NCI-H1092 treated with DMSO at 0.1 percent for 48 hours (cell line): ENCODE measurements at regions not wholly inside any gene's neighbourhood (a gene's known extent, or its start where the extent isn't known, plus 50 kb on each side); places are given as distances from the start of the nearest gene placed in this dataset.
A peak's percentile ranks its signal among the peaks of the same experiment; 100 is the strongest.
"Not testable (repeated sequence)": the region's sequence is repeated elsewhere in the genome, so short reads cannot be mapped to it uniquely, and the experiment has no call there.

Experiments used
- DNase-seq: peaks from one replicate; lab custom pipeline; 2025; lab: John Stamatoyannopoulos, UW

- no peak for DNase-seq
Measured at GRCh38 chr6:92271091-92271490, 1148.3 kb downstream of the EPHA7 start.

GRCh38 chr6:92270365-92270764 lies 1149.0 kb downstream of the EPHA7 start:
- DNase-seq = no peak

GRCh38 chr6:92267335-92267734 lies 1152.0 kb downstream of the EPHA7 start:
- DNase-seq = no peak

- no peak for DNase-seq
Measured at GRCh38 chr6:92263864-92264263, 1155.5 kb downstream of the EPHA7 start.

GRCh38 chr6:92259171-92259570 lies 1160.2 kb downstream of the EPHA7 start:
- DNase-seq = no peak

GRCh38 chr6:92243315-92243714 lies 1176.0 kb downstream of the EPHA7 start:
- no peak for DNase-seq

- peak; percentile 41 for DNase-seq
Measured at GRCh38 chr6:92231171-92231701, 1188.1 kb downstream of the EPHA7 start.

- not testable (repeated sequence) for DNase-seq
Measured at GRCh38 chr6:92219987-92220386, 1199.4 kb downstream of the EPHA7 start.

- no peak for DNase-seq
Measured at GRCh38 chr6:92216717-92217116, 1202.6 kb downstream of the EPHA7 start.

- DNase-seq = no peak
Measured at GRCh38 chr6:92201618-92202017, 1217.7 kb downstream of the EPHA7 start.

- DNase-seq = no peak
Measured at GRCh38 chr6:92196325-92196724, 1223.0 kb downstream of the EPHA7 start.

GRCh38 chr6:92195796-92196195 lies 1223.6 kb downstream of the EPHA7 start:
- DNase-seq = no peak

GRCh38 chr6:92188016-92188415 lies 1231.3 kb downstream of the EPHA7 start:
- no peak for DNase-seq

- DNase-seq = no peak
Measured at GRCh38 chr6:92184933-92185332, 1234.4 kb downstream of the EPHA7 start.

- DNase-seq = no peak
Measured at GRCh38 chr6:92181347-92181746, 1238.0 kb downstream of the EPHA7 start.

GRCh38 chr6:92180090-92180489 lies 1239.3 kb downstream of the EPHA7 start:
- DNase-seq = no peak

GRCh38 chr6:92176666-92177065 lies 1242.7 kb downstream of the EPHA7 start:
- no peak for DNase-seq

- DNase-seq = no peak
Measured at GRCh38 chr6:92174398-92175073, 1244.8 kb downstream of the EPHA7 start.

- no peak for DNase-seq
Measured at GRCh38 chr6:92169506-92169905, 1249.9 kb downstream of the EPHA7 start.

- DNase-seq = no peak
Measured at GRCh38 chr6:92166666-92167065, 1252.7 kb downstream of the EPHA7 start.

GRCh38 chr6:92161953-92162352 lies 1257.4 kb downstream of the EPHA7 start:
- DNase-seq = no peak

- no peak for DNase-seq
Measured at GRCh38 chr6:92160226-92160625, 1259.1 kb downstream of the EPHA7 start.

- no peak for DNase-seq
Measured at GRCh38 chr6:92159046-92159445, 1260.3 kb downstream of the EPHA7 start.

GRCh38 chr6:92150553-92150952 lies 1268.8 kb downstream of the EPHA7 start:
- DNase-seq = no peak
